DND-41 (cell line): ENCODE measurements at regions not wholly inside any gene's neighbourhood (a gene's known extent, or its start where the extent isn't known, plus 50 kb on each side); places are given as distances from the start of the nearest gene placed in this dataset.

ENCODE experiments used
- CTCF ChIP-seq: IDR thresholded peaks from 2 replicates; pipeline ENCODE4 v1.5.1; 2012; ENCODE audit warnings: borderline replicate concordance, low read length, moderate library complexity, mild to moderate bottlenecking; ENCODE audit not compliant: poor library complexity, severe bottlenecking; ENCODE audit errors: extremely low read depth
- EZH2 ChIP-seq: IDR thresholded peaks from 3 replicates; pipeline ENCODE4 v1.6.1; 2012; ENCODE audit warnings: borderline replicate concordance, low read depth, mild to moderate bottlenecking, moderate library complexity, low read length, inconsistent platforms; ENCODE audit not compliant: severe bottlenecking

- TF ChIP-seq CTCF (no peak), EZH2 (no peak)
These were observed 588.5 kb downstream of the TNS3 start for GRCh38 chr7:46993396-46993795.
